K562 (cell line): ENCODE measurements at regions not wholly inside any gene's neighbourhood (a gene's known extent, or its start where the extent isn't known, plus 50 kb on each side); places are given as distances from the start of the nearest gene placed in this dataset.

Experiments used
- ATAC-seq: fragments of 200-7000 bp; cut with Tn5 transposase; 3 replicates; pipeline ENCODE4 v1.9.1; 2020; ENCODE audit warnings: moderate library complexity
- BruUV-seq: library from RNA; stranded (reverse); fragments of 400-500 nt; replicated peaks from 2 replicates; lab custom pipeline; 2021; lab: Mats Ljungman, UMichigan
- CTCF ChIA-PET: fragments of 300-600 bp; formaldehyde crosslinking; extraction: SDS; loops from one replicate; lab custom pipeline; 2021; ENCODE audit warnings: low intra/inter-chr PET ratio; lab: Yijun Ruan, JAX
- POLR2A ChIA-PET: fragments of 300-600, 350-650 bp; sonication (Branson Sonifier 250); formaldehyde crosslinking; extraction: SDS; loops from one replicate; lab custom pipeline; 2021; ENCODE audit warnings: antibody characterized with exemption, inconsistent platforms; lab: Yijun Ruan, JAX
- DNase-seq, 4 experiments: peaks; one replicate each; pipeline versions ENCODE4 v3.0.0 to v3.0.0-alpha.2; 2011 to 2018; ENCODE audit warnings: low spot score in 3 of 4, mixed read lengths in 3 of 4; ENCODE audit errors: extremely low read depth in 1 of 4
- FAIRE-seq: peaks from 2 replicates; lab custom pipeline; 2011; peaks lifted over from hg19 to GRCh38; lab: Jason Lieb, UNC
- H2AFZ ChIP-seq: 2 replicates; pipeline ENCODE4 v1.6.0; 2011; ENCODE audit warnings: low read depth, low read length, control low read depth, inconsistent platforms
- H3K27ac ChIP-seq: fragments of 200-600 bp; 3 replicates; pipeline ENCODE4 v1.8.0; 2011; ENCODE audit warnings: low read depth, mild to moderate bottlenecking, control low read depth, inconsistent platforms, low read length, moderate library complexity, mixed read lengths; ENCODE audit errors: extremely low read depth
- H3K27me3 ChIP-seq, 2 experiments: fragments of 300-600 bp in 1 of 2; 2 replicates in 1 of 2; 3 replicates in 1 of 2; pipeline versions ENCODE4 v1.6.0 to v1.8.0; 2011; ENCODE audit warnings: inconsistent platforms in 2 of 2, low read length in 2 of 2, mild to moderate bottlenecking in 1 of 2, mixed read lengths in 1 of 2, moderate library complexity in 1 of 2; ENCODE audit not compliant: control insufficient read depth in 2 of 2, insufficient read depth in 2 of 2
- H3K36me3 ChIP-seq: fragments of 300-600 bp; 3 replicates; pipeline ENCODE4 v1.8.0; 2011; ENCODE audit warnings: mild to moderate bottlenecking, low read length, inconsistent platforms; ENCODE audit not compliant: control insufficient read depth, insufficient read depth
- H3K4me1 ChIP-seq, 2 experiments: fragments of 200-600 bp in 1 of 2; replicated peaks in 1 of 2; 2 replicates in 1 of 2; 3 replicates in 1 of 2; pipeline versions ENCODE4 v1.5.1 to v1.8.0; 2011; ENCODE audit warnings: inconsistent platforms in 2 of 2, low read length in 2 of 2, mild to moderate bottlenecking in 1 of 2, mixed read lengths in 1 of 2, moderate library complexity in 1 of 2; ENCODE audit not compliant: control insufficient read depth in 2 of 2, insufficient read depth in 2 of 2
- H3K4me2 ChIP-seq: 2 replicates; pipeline ENCODE4 v1.6.1; 2011; ENCODE audit warnings: low read length, control low read depth, inconsistent platforms, mixed read lengths; ENCODE audit not compliant: insufficient read depth
- H3K4me3 ChIP-seq: fragments of 200-600 bp; sonication (generic), shearing (Covaris generic); 2 replicates; pipeline ENCODE4 v1.5.1; 2016; ENCODE audit warnings: control low read depth, inconsistent platforms
- H3K79me2 ChIP-seq: fragments of 200-600 bp; 3 replicates; pipeline ENCODE4 v1.8.0; 2011; ENCODE audit warnings: low read length, inconsistent platforms; ENCODE audit not compliant: control insufficient read depth, insufficient read depth
- H3K9ac ChIP-seq, 2 experiments: 2 replicates each; pipeline versions ENCODE4 v1.6.0 to v1.6.1; 2011; ENCODE audit warnings: low read depth in 2 of 2, low read length in 2 of 2, control low read depth in 1 of 2, inconsistent platforms in 1 of 2, mild to moderate bottlenecking in 1 of 2, mixed read lengths in 1 of 2; ENCODE audit not compliant: insufficient read depth in 1 of 2
- H3K9me1 ChIP-seq: one replicate; pipeline ENCODE4 v1.6.0; 2011; ENCODE audit warnings: inconsistent platforms, mild to moderate bottlenecking, low read length, moderate library complexity; ENCODE audit not compliant: control insufficient read depth, insufficient read depth
- H3K9me3 ChIP-seq: replicated peaks from 2 replicates; pipeline ENCODE4 v1.5.1; 2011; ENCODE audit warnings: low read depth, low read length, inconsistent platforms; ENCODE audit not compliant: control insufficient read depth, insufficient read depth
- H4K20me1 ChIP-seq: replicated peaks from 2 replicates; pipeline ENCODE4 v1.6.1; 2011; ENCODE audit warnings: low read length, inconsistent platforms, mixed read lengths; ENCODE audit not compliant: control insufficient read depth, insufficient read depth
- BRF2 ChIP-seq: IDR thresholded peaks from 3 replicates; pipeline ENCODE4 v1.6.1; 2011; ENCODE audit warnings: borderline replicate concordance, mild to moderate bottlenecking; ENCODE audit not compliant: insufficient read length, insufficient read depth
- EHMT2 ChIP-seq: fragments of 450-650 bp; IDR thresholded peaks from 2 replicates; pipeline ENCODE4 v1.6.1; 2018; ENCODE audit warnings: antibody characterized with exemption
- FOXO4 ChIP-seq: fragments of 450-650 bp; formaldehyde crosslinking; IDR thresholded peaks from 2 replicates; pipeline ENCODE4 v1.4.0; 2020; ENCODE audit warnings: mild to moderate bottlenecking, moderate library complexity
- GTF2E2 ChIP-seq: fragments of 200-800 bp; sonication (Bioruptor generic); IDR thresholded peaks from 2 replicates; pipeline ENCODE4 v1.6.1; 2016; ENCODE audit warnings: missing genetic modification characterization, missing compliant biosample characterization
- HMBOX1 ChIP-seq: sonication (generic); IDR thresholded peaks from 2 replicates; pipeline ENCODE4 v1.6.1; 2016
- HNRNPUL1 ChIP-seq: fragments of 200-400 bp; formaldehyde crosslinking; IDR thresholded peaks from 2 replicates; pipeline ENCODE4 v1.6.1; 2017; ENCODE audit warnings: low read length
- MEIS2 ChIP-seq: fragments of 450-650 bp; IDR thresholded peaks from 2 replicates; pipeline ENCODE4 v1.6.1; 2014; ENCODE audit warnings: mild to moderate bottlenecking; ENCODE audit not compliant: partially characterized antibody
- POU5F1 ChIP-seq: fragments of 150-350 bp; IDR thresholded peaks from 2 replicates; pipeline ENCODE4 v1.6.1; 2014; ENCODE audit warnings: borderline replicate concordance, low read length, low read depth, mild to moderate bottlenecking; ENCODE audit not compliant: partially characterized antibody
- RAD21 ChIP-seq, 2 experiments: fragments of 250-450 bp in 1 of 2; fragments of 450-650 bp in 1 of 2; sonication (Bioruptor Pico) in 1 of 2; formaldehyde crosslinking in 1 of 2; IDR thresholded peaks in 1 of 2; conservative IDR thresholded peaks in 1 of 2; 2 replicates each; pipeline versions ENCODE4 v1.4.0 to v1.8.0; 2020 to 2022; ENCODE audit warnings: mild to moderate bottlenecking in 2 of 2, moderate library complexity in 1 of 2
- SMAD2 ChIP-seq: fragments of 150-350 bp; IDR thresholded peaks from 2 replicates; pipeline ENCODE4 v1.6.1; 2014; ENCODE audit warnings: low read depth, mild to moderate bottlenecking, low read length
- TOE1 ChIP-seq, 2 experiments: fragments of 450-650 bp in 1 of 2; sonication (generic) in 1 of 2; formaldehyde crosslinking in 1 of 2; IDR thresholded peaks; 2 replicates each; pipeline versions ENCODE4 v1.7.1 to v1.8.0; 2016 to 2022; ENCODE audit warnings: borderline replicate concordance in 2 of 2, mild to moderate bottlenecking in 2 of 2, antibody characterized with exemption in 1 of 2, inconsistent platforms in 1 of 2, low read depth in 1 of 2, missing genetic modification reagents in 1 of 2, moderate library complexity in 1 of 2
- ZKSCAN1 ChIP-seq: fragments of 150-350 bp; IDR thresholded peaks from 2 replicates; pipeline ENCODE4 v1.6.1; 2016; ENCODE audit warnings: low read depth, low read length
- ZNF224 ChIP-seq: sonication (generic); formaldehyde crosslinking; IDR thresholded peaks from 2 replicates; pipeline ENCODE4 v1.8.0; 2022; ENCODE audit warnings: mild to moderate bottlenecking, missing genetic modification reagents
- WGBS: fragments of 100-300 bp; shearing (Covaris generic); methylation state at CpG from one replicate; pipeline ENCODE4 v1.1.6; 2016; ENCODE audit warnings: low coverage, mixed read lengths; ENCODE audit not compliant: insufficient coverage; ENCODE audit errors: missing lambda C conversion rate; 5-methylcytosine and 5-hydroxymethylcytosine counted together
- in situ Hi-C: fragments of 300-500 bp; cut with MboI; formaldehyde crosslinking; loops from 4 replicates; pipeline ENCODE4 v1.15.0; 2018; ENCODE audit warnings: inconsistent platforms, mixed read lengths
- intact Hi-C: fragments of 100-400 bp; cut with micrococcal nuclease; formaldehyde crosslinking; loops from 2 replicates; pipeline ENCODE4 v1.14.2; 2022

- ATAC-seq (no peak), FAIRE-seq (no peak), DNase-seq (no peak)
- H3K79me2 ChIP-seq, result no peaks in the 10 kb centered on the region
- H3K4me2 ChIP-seq, result no peak overlapping the region
- no peaks in the 10 kb centered on the region for H3K27me3 ChIP-seq
- H3K9me1 ChIP-seq, result no peaks in the 10 kb centered on the region
- no peak overlapping the region for H2AFZ ChIP-seq
- WGBS, result 4% methylated on average over 5 of the region's 5 CpGs
- no peaks in the 10 kb centered on the region for H3K4me1 ChIP-seq
- in situ Hi-C loops, result no loop called here
- H3K9me3 ChIP-seq, result no peaks in the 10 kb centered on the region
- H3K4me3 ChIP-seq, result no peak overlapping the region
- POLR2A ChIA-PET, result interaction anchor here (0.6 kb wide), 1 partner anchor 87 kb away, joined by 3 read pairs; no protein-coding TSS in a partner anchor
- H4K20me1 ChIP-seq, result no peaks in the 10 kb centered on the region
- CTCF ChIA-PET, result no interaction called here
- no peak overlapping the region for H3K27ac ChIP-seq
- no peak overlapping the region for H3K9ac ChIP-seq
- TF ChIP-seq POU5F1, result no peak
- peak in 1 of 2 experiments; percentile 39; a peak in 2 of 4 replicates for TF ChIP-seq RAD21 (CRISPR knock-in tag; conservative IDR thresholded peaks at IDR 0.05 in 1 of 2, IDR thresholded peaks at IDR 0.05 in 1 of 2)
- TF ChIP-seq EHMT2, result no peak
- no TSS peak for BruUV-seq
- H3K36me3 ChIP-seq, result no peaks in the 10 kb centered on the region
- intact Hi-C loops, result no loop called here
Observed at GRCh38 chr13:87084192-87084591, 587.0 kb upstream of the SLITRK5 start.

GRCh38 chr13:87087741-87088140 is 583.4 kb upstream of the SLITRK5 start:
- CTCF ChIA-PET, result no interaction called here
- Histone ChIP-seq H3K9ac (no peak overlapping the region), H3K9me1 (no peaks in the 10 kb centered on the region), H3K27me3 (no peaks in the 10 kb centered on the region), H3K9me3 (no peaks in the 10 kb centered on the region), H3K79me2 (no peaks in the 10 kb centered on the region), H3K4me3 (no peak overlapping the region), H3K36me3 (no peaks in the 10 kb centered on the region), H4K20me1 (no peaks in the 10 kb centered on the region), H2AFZ (no peak overlapping the region), H3K4me2 (no peak overlapping the region), H3K4me1 (no peaks in the 10 kb centered on the region), H3K27ac (no peak overlapping the region)
- POLR2A ChIA-PET, result no interaction called here
- BruUV-seq, result no TSS peak
- intact Hi-C loops (no loop called here), in situ Hi-C loops (no loop called here)
- no peak for FAIRE-seq
- no peak for ATAC-seq
- DNase-seq, result no peak
- 5% methylated on average over 2 of the region's 2 CpGs for WGBS
- no peak for TF ChIP-seq BRF2
- no peak for TF ChIP-seq TOE1 (IDR thresholded peaks at IDR 0.05; ENCODE audit: borderline replicate concordance)
- no peak for TF ChIP-seq TOE1 (CRISPR knock-in tag; IDR thresholded peaks at IDR 0.05; ENCODE audit: borderline replicate concordance, low read depth)
- no peak for TF ChIP-seq ZKSCAN1
- TF ChIP-seq FOXO4 (CRISPR knock-in tag), result no peak
- TF ChIP-seq HMBOX1, result no peak
- no peak for TF ChIP-seq HNRNPUL1
- TF ChIP-seq SMAD2, result no peak
- no peak for TF ChIP-seq ZNF224 (CRISPR knock-in tag)
- TF ChIP-seq GTF2E2, result no peak
- TF ChIP-seq MEIS2, result no peak
